HepG2 (cell line): ENCODE measurements at regions not wholly inside any gene's neighbourhood (a gene's known extent, or its start where the extent isn't known, plus 50 kb on each side); places are given as distances from the start of the nearest gene placed in this dataset.

Source experiments
- ATAC-seq: fragments of 200-7000 bp; cut with Tn5 transposase; 3 replicates; pipeline ENCODE4 v1.9.1; 2020; ENCODE audit warnings: mild to moderate bottlenecking, moderate library complexity
- BruUV-seq: library from RNA; stranded (reverse); fragments of 400-500 nt; replicated peaks from 2 replicates; lab custom pipeline; 2021; lab: Mats Ljungman, UMichigan
- CTCF ChIA-PET: fragments of 300-600 bp; formaldehyde crosslinking; extraction: SDS; loops from one replicate; lab custom pipeline; 2021; ENCODE audit warnings: low total read pairs, inconsistent platforms, low intra/inter-chr PET ratio; lab: Yijun Ruan, JAX
- POLR2A ChIA-PET: fragments of 350-600 bp; sonication (Branson Sonifier 250); formaldehyde crosslinking; loops from one replicate; lab custom pipeline; 2020; ENCODE audit warnings: antibody characterized with exemption, inconsistent platforms; lab: Yijun Ruan, JAX
- DNase-seq: peaks from one replicate; pipeline ENCODE4 v3.0.0-alpha.2; 2015; ENCODE audit warnings: low spot score
- FAIRE-seq: peaks from 3 replicates; lab custom pipeline; 2011; peaks lifted over from hg19 to GRCh38; lab: Jason Lieb, UNC
- H2AFZ ChIP-seq: one replicate; pipeline ENCODE4 v1.6.1; 2011; ENCODE audit warnings: low read length, inconsistent platforms
- H3K27ac ChIP-seq: fragments of 300-600 bp; 3 replicates; pipeline ENCODE4 v1.8.0; 2011; ENCODE audit warnings: mixed run types, mild to moderate bottlenecking, mixed read lengths, low read length, inconsistent platforms; ENCODE audit not compliant: insufficient read depth; ENCODE audit errors: extremely low read length
- H3K27me3 ChIP-seq, 2 experiments: fragments of 200-600 bp in 1 of 2; 2 replicates in 1 of 2; 3 replicates in 1 of 2; pipeline versions ENCODE4 v1.6.0 to v1.8.0; 2011; ENCODE audit warnings: low read length in 2 of 2, mild to moderate bottlenecking in 2 of 2, moderate library complexity in 2 of 2, inconsistent platforms in 1 of 2; ENCODE audit not compliant: insufficient read depth in 2 of 2, control insufficient read depth in 1 of 2
- H3K36me3 ChIP-seq, 2 experiments: fragments of 200-600 bp in 1 of 2; replicated peaks in 1 of 2; 2 replicates in 1 of 2; 3 replicates in 1 of 2; pipeline versions ENCODE4 v1.5.1 to v1.8.0; 2011; ENCODE audit warnings: low read length in 2 of 2, inconsistent platforms in 1 of 2; ENCODE audit not compliant: insufficient read depth in 2 of 2, control insufficient read depth in 1 of 2
- H3K4me1 ChIP-seq: 2 replicates; pipeline ENCODE4 v1.5.1; 2012; ENCODE audit warnings: low read length, inconsistent platforms; ENCODE audit not compliant: insufficient read depth
- H3K4me2 ChIP-seq: 2 replicates; pipeline ENCODE4 v1.6.0; 2011; ENCODE audit warnings: low read depth, low read length, inconsistent platforms
- H3K4me3 ChIP-seq, 3 experiments: fragments of 200-600 bp in 1 of 3; sonication (generic), shearing (Covaris generic) in 1 of 3; replicated peaks in 1 of 3; 2 replicates each; pipeline ENCODE4 v1.5.1; 2011 to 2016; ENCODE audit warnings: low read length in 3 of 3, inconsistent platforms in 2 of 3, low read depth in 2 of 3, mild to moderate bottlenecking in 2 of 3, control low read depth in 1 of 3, mixed read lengths in 1 of 3; ENCODE audit not compliant: insufficient read depth in 1 of 3
- H3K79me2 ChIP-seq: one replicate; pipeline ENCODE4 v1.6.1; 2011; ENCODE audit warnings: low read length, inconsistent platforms; ENCODE audit not compliant: insufficient read depth
- H3K9ac ChIP-seq: 2 replicates; pipeline ENCODE4 v1.6.0; 2011; ENCODE audit warnings: mild to moderate bottlenecking, low read depth, low read length, inconsistent platforms; ENCODE audit not compliant: insufficient read depth
- H3K9me3 ChIP-seq: 2 replicates; pipeline ENCODE4 v1.5.1; 2012; ENCODE audit warnings: mild to moderate bottlenecking, low read length
- H4K20me1 ChIP-seq: 2 replicates; pipeline ENCODE4 v1.6.0; 2011; ENCODE audit warnings: inconsistent platforms, mild to moderate bottlenecking, low read length, moderate library complexity; ENCODE audit not compliant: insufficient read depth
- CHD4 ChIP-seq: fragments of 200-600 bp; sonication (generic); IDR thresholded peaks from 2 replicates; pipeline ENCODE4 v1.7.0; 2017; ENCODE audit warnings: mild to moderate bottlenecking, low read length, borderline replicate concordance
- HIVEP1 ChIP-seq: sonication (generic); formaldehyde crosslinking; IDR thresholded peaks from 2 replicates; pipeline ENCODE4 v1.4.0; 2020; ENCODE audit warnings: mild to moderate bottlenecking, missing genetic modification reagents
- NFYC ChIP-seq: IDR thresholded peaks from 2 replicates; pipeline ENCODE4 v1.6.1; 2016; ENCODE audit warnings: missing genetic modification reagents, missing compliant biosample characterization
- PHB2 ChIP-seq: fragments of 450-650 bp; IDR thresholded peaks from 2 replicates; pipeline ENCODE4 v1.6.1; 2018; ENCODE audit not compliant: partially characterized antibody
- RFX3 ChIP-seq: IDR thresholded peaks from 2 replicates; pipeline ENCODE4 v1.6.1; 2016; ENCODE audit warnings: missing biosample characterization, missing genetic modification reagents
- TCF7 ChIP-seq: sonication (generic); IDR thresholded peaks from 2 replicates; pipeline ENCODE4 v1.6.1; 2016; ENCODE audit warnings: antibody characterized with exemption, low read depth
- TGIF2 ChIP-seq: IDR thresholded peaks from 2 replicates; pipeline ENCODE4 v1.6.1; 2016; ENCODE audit warnings: control low read depth, missing compliant biosample characterization
- XBP1 ChIP-seq: sonication (generic); formaldehyde crosslinking; IDR thresholded peaks from 2 replicates; pipeline ENCODE4 v1.5.0; 2020; ENCODE audit warnings: missing genetic modification reagents
- YEATS2 ChIP-seq: sonication (generic); formaldehyde crosslinking; IDR thresholded peaks from 2 replicates; pipeline ENCODE4 v1.4.0; 2020; ENCODE audit warnings: missing genetic modification reagents, borderline replicate concordance
- ZGPAT ChIP-seq: IDR thresholded peaks from 2 replicates; pipeline ENCODE4 v1.6.1; 2016; ENCODE audit warnings: mild to moderate bottlenecking
- ZKSCAN8 ChIP-seq: IDR thresholded peaks from 2 replicates; pipeline ENCODE4 v1.6.1; 2016; ENCODE audit warnings: borderline replicate concordance, missing genetic modification reagents, missing compliant biosample characterization
- ZNF275 ChIP-seq: sonication (generic); formaldehyde crosslinking; IDR thresholded peaks from 2 replicates; pipeline ENCODE4 v1.8.0; 2022; ENCODE audit warnings: missing genetic modification reagents, mild to moderate bottlenecking, inconsistent platforms, borderline replicate concordance
- ZNF317 ChIP-seq: sonication (generic); formaldehyde crosslinking; IDR thresholded peaks from 2 replicates; pipeline ENCODE4 v1.5.0; 2020; ENCODE audit warnings: mild to moderate bottlenecking, missing genetic modification reagents
- ZNF512 ChIP-seq: sonication (generic); formaldehyde crosslinking; IDR thresholded peaks from 2 replicates; pipeline ENCODE4 v1.4.0; 2020; ENCODE audit warnings: mild to moderate bottlenecking, missing genetic modification reagents
- ZNF597 ChIP-seq: sonication (generic); formaldehyde crosslinking; IDR thresholded peaks from 2 replicates; pipeline ENCODE4 v1.5.0; 2020; ENCODE audit warnings: missing genetic modification reagents
- WGBS: methylation state at CpG from one replicate; pipeline ENCODE4 v1.1.6; 2017; ENCODE audit warnings: low lambda C conversion rate; 5-methylcytosine and 5-hydroxymethylcytosine counted together
- in situ Hi-C: cut with HindIII; loops from 2 replicates; pipeline ENCODE4 v1.10.0; 2017; ENCODE audit warnings: low pct_unique_long_range_greater_than_20kb; ENCODE audit not compliant: extremely low pct_ligation_motif_present
- intact Hi-C: fragments of 100-400 bp; cut with micrococcal nuclease; formaldehyde crosslinking; loops from one replicate; pipeline ENCODE4 v1.10.0; 2022; ENCODE audit not compliant: unreplicated experiment

- TF ChIP-seq ZNF275: no peak
- TF ChIP-seq RFX3 (CRISPR knock-in tag): no peak
- TF ChIP-seq TGIF2 (CRISPR knock-in tag): no peak
- TF ChIP-seq ZKSCAN8 (CRISPR knock-in tag): no peak
- no peak for TF ChIP-seq ZNF512 (CRISPR knock-in tag)
- TF ChIP-seq PHB2: no peak
- no peak for TF ChIP-seq HIVEP1 (CRISPR knock-in tag)
- no peak for TF ChIP-seq XBP1 (CRISPR knock-in tag)
These were observed 661.8 kb upstream of the MBL2 start (continued) for GRCh38 chr10:53434413-53434812.

- intact Hi-C loops (no loop called here), in situ Hi-C loops (no loop called here)
- ChIA-PET POLR2A (no interaction called here), CTCF (no interaction called here)
- ATAC-seq (no peak), FAIRE-seq (no peak), DNase-seq (no peak)
- Histone ChIP-seq H2AFZ (no peak overlapping the region), H3K27ac (no peak overlapping the region), H3K36me3 (no peaks in the 10 kb centered on the region), H3K79me2 (no peaks in the 10 kb centered on the region), H3K27me3 (no peaks in the 10 kb centered on the region), H4K20me1 (no peaks in the 10 kb centered on the region), H3K4me3 (no peak overlapping the region), H3K9ac (no peak overlapping the region), H3K4me1 (no peaks in the 10 kb centered on the region), H3K9me3 (no peaks in the 10 kb centered on the region), H3K4me2 (no peak overlapping the region)
- WGBS: 11% methylated on average over 2 of the region's 2 CpGs
- no TSS peak for BruUV-seq
- TF ChIP-seq YEATS2 (CRISPR knock-in tag) (no peak), TCF7 (no peak), ZNF317 (CRISPR knock-in tag) (no peak), CHD4 (no peak), ZNF597 (CRISPR knock-in tag) (no peak), NFYC (CRISPR knock-in tag) (no peak), ZGPAT (CRISPR knock-in tag) (no peak)
These were observed 659.5 kb upstream of the MBL2 start for GRCh38 chr10:53432035-53432434.
